Dendritic cell treated with granulocyte-macrophage colony-stimulating factor and Interleukin-4, amounts not matched to agents 40 ng/mL and 50 ng/mL, for 4 days (primary cell): ENCODE measurements at regions not wholly inside any gene's neighbourhood (a gene's known extent, or its start where the extent isn't known, plus 50 kb on each side); places are given as distances from the start of the nearest gene placed in this dataset.
A peak's percentile ranks its signal among the peaks of the same experiment; 100 is the strongest.

Experiments
- H3K27ac Mint-ChIP-seq: one replicate; pipeline ENCODE4 v1.8.0; 2022; ENCODE audit warnings: mild to moderate bottlenecking, mixed read lengths
- H3K27me3 Mint-ChIP-seq: one replicate; pipeline ENCODE4 v1.8.0; 2022; ENCODE audit warnings: mild to moderate bottlenecking, mixed read lengths
- H3K36me3 Mint-ChIP-seq: one replicate; pipeline ENCODE4 v1.8.0; 2022; ENCODE audit warnings: low read depth, mixed read lengths
- H3K4me1 Mint-ChIP-seq: one replicate; pipeline ENCODE4 v1.8.0; 2022; ENCODE audit warnings: low read depth, mixed read lengths
- H3K4me3 Mint-ChIP-seq: one replicate; pipeline ENCODE4 v1.8.0; 2022; ENCODE audit warnings: mild to moderate bottlenecking, moderate library complexity, mixed read lengths
- H3K9me3 Mint-ChIP-seq: one replicate; pipeline ENCODE4 v1.8.0; 2022; ENCODE audit warnings: mixed read lengths
- intact Hi-C: fragments of 100-400 bp; cut with micrococcal nuclease; formaldehyde crosslinking; loops from one replicate; pipeline ENCODE4 v1.15.0; 2022

DNA sequence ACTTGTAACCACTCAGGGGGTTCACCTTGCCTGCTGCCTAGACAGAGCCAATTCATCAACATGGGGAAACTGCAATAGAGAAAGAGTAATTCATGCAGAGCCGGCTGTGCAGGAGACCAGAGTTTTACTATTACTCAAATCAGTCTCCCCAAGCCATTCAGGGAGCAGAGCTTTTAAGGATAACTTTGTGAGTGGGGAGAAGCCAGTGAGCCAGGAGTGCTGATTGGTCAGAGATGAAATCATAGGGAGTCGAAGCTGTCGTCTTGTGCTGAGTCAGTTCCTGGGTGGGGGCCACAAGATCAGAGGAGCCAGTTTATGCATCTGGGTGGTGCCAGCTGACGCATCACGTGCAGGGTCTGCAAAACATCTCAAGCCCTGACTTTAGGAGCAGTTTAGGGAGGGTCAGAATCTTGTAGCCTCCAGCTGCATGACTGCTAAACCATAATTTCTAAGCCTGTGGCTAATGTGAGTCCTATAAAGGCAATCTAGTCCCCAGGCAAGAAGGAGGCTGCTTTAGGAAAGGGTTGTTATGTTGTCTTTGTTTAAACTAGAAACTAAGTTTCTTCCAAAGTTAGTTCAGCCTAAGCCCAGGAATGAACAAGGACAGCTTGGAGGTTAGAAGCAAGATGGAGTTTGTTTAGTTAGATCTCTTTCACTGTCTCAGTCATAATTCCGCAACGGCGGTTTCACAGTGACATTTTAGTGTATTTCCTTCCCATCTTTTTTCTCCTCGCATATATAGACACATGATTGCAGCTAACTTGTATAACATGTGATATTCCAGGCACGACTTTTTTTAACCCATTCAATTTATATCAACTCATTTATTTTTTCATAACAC, 68.9 kb upstream of the NCOR2 start:
- Mint-ChIP-seq H3K4me3 (no peak overlapping the region), H3K36me3 (peaks cover 24% of the 10 kb centered on the region), H3K9me3 (peaks cover 35% of the 10 kb centered on the region), H3K27me3 (peaks cover 11% of the 10 kb centered on the region), H3K4me1 (peaks cover 58% of the 10 kb centered on the region), H3K27ac (peak overlapping the region; percentile 70)
- intact Hi-C loops = no loop called here

DNA sequence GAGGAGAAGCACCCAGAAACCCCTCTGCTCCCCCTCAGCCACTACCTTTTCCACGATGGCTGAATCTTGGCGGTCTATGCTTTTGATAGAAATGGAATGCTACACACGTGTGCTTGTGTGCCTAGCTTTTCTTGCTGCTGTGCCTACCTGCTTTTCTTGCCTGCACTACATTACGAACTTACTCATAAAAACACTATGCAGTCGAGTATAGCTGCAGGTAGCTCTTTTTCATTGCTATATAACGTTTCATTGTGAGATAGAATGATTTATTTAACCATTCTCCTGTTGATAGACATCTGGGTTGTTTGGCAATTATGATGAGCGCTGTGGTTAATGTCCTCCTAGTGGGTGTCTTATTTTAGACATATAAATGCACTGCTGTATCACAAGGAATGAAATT, 67.9 kb upstream of the NCOR2 start:
- Mint-ChIP-seq H3K9me3 (peaks cover 28% of the 10 kb centered on the region), H3K4me3 (no peak overlapping the region)

DNA sequence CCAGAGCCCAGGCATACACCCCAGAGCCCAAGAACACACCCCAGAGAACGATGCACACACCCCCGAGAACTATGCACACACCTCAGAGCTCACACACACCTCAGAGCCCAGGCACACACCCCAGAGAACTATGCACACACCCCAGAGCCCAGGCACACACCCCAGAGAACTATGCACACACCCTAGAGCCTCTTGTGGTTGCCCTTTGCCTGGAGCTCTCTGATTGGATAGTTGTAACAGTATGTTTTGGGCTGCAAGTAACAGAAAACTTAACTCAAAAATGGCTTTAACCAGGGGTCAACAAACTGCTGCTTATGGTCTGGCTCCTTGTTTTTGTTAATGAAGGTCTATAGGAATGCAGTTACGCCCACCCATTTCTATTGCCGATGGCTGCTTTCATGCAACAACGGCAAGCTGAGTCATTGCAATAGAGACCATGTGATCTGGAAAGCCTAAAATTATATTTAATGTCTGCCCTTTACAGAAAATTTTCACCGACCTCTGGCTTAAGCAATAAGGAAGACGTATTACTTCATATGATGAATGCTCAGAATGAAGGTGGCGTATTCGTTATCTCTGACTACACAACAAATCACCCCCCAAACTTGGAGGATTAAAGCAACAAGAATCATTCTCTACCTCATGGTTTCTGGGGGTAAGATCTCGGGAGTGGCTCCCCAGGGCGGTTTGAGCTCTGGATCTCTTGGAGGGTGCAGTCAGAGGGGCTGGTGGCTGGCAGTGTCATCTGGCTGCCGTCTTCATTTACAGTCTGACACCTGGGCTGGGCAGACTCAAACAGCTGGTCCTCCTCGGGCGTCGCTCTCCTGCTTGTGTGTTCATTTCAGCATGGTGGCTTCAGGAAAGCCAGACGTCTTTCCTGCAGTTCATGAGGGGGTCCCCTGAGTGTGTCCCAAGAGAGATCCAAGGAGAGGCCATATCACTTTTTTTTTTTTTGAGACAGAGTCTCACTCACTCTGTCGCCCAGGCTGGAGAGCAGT, 66.3 kb upstream of the NCOR2 start:
- Mint-ChIP-seq H3K9me3 (peaks cover 11% of the 10 kb centered on the region), H3K4me3 (no peak overlapping the region), H3K4me1 (peaks cover 44% of the 10 kb centered on the region), H3K36me3 (peaks cover 8% of the 10 kb centered on the region), H3K27me3 (peaks cover 10% of the 10 kb centered on the region), H3K27ac (peak overlapping the region; percentile 6)
- intact Hi-C loops = no loop called here

More for the DNA sequence above, 67.9 kb upstream of the NCOR2 start:
- peaks cover 23% of the 10 kb centered on the region for H3K36me3 Mint-ChIP-seq
- peaks cover 52% of the 10 kb centered on the region for H3K4me1 Mint-ChIP-seq
- intact Hi-C loops = no loop called here
- peaks cover 13% of the 10 kb centered on the region for H3K27me3 Mint-ChIP-seq
- H3K27ac Mint-ChIP-seq = no peak overlapping the region

DNA sequence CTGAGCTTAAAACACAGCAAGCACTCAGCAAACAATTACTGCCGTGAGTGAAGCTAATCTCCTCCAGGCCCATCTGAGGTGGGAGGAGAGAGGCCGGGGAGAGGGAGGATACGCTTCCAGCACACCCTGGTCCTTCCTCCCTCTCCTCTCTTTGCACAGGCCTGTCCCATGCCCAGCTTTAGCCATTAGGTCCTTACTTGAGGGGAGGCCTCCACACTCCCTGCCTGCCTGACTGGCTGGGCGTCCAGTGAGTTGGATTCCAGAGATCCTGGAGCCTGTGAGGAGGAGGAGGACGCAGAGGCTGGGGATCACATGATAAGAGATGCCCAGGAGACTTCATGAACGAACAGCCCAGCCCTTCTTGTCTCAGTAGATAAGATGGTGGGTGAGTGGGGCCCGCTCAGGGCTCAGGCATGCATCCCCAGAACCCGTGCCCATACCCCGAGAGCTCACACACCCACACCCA, 65.1 kb upstream of the NCOR2 start:
- peaks cover 8% of the 10 kb centered on the region for H3K36me3 Mint-ChIP-seq
- peaks cover 10% of the 10 kb centered on the region for H3K27me3 Mint-ChIP-seq
- peak overlapping the region; percentile 6 for H3K27ac Mint-ChIP-seq
- intact Hi-C loops = no loop called here
- peaks cover 50% of the 10 kb centered on the region for H3K4me1 Mint-ChIP-seq
- peaks cover 10% of the 10 kb centered on the region for H3K9me3 Mint-ChIP-seq
- no peak overlapping the region for H3K4me3 Mint-ChIP-seq

DNA sequence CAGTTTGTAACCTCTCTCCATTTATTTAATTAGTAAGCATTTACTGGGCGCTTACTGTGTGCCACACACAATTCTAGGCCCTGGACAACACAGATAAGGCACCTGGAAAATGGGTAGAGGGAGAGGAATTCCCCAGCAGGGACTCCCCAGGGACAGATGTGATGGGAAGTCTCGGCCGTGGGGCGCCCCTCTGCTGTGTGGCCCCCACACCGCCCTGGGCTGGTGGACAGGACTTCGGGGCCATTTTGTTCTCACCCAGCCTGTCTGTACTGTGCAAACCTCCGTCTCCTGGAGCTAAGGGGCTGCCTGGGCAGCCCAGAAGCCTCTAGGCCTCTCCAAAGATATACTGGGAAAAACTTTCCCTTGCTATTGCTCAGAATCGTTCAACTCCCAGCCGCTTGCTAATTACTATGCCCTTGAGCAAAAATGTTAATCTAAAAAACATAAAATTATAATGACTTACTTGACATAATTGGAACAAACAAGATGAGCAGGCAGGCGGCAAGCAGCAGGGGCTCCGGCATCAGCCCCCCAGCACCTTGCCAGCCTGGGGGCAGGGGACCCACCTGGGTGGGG, 64.4 kb upstream of the NCOR2 start:
- Mint-ChIP-seq H3K9me3 (peaks cover 10% of the 10 kb centered on the region), H3K36me3 (peaks cover 8% of the 10 kb centered on the region), H3K4me1 (peaks cover 48% of the 10 kb centered on the region), H3K27ac (no peak overlapping the region), H3K4me3 (no peak overlapping the region), H3K27me3 (peaks cover 10% of the 10 kb centered on the region)
- intact Hi-C loops = no loop called here

DNA sequence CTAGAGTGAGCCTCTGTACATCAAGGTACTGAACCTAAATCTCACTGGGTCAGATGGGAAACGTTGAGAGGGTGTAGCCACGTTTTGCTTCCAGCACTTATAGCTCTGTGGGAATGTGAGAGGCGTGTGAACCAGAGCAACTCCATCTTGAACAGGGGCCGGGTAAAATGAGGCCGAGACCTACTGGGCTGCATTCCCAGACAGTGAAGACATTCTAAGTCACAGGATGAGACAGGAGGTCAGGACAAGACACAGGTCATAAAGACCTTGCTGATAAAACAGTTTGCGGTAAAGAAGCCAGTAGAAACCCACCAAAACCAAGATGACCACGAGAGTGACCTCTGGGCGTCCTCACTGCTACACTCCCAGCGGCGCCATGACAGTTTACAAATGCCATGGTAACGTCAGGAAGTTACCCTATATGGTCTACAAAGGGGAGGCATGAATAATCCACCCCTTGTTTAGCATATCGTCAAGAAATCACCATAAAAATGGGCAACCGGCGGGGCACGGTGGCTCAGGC, 63.4 kb upstream of the NCOR2 start:
- Mint-ChIP-seq H3K27ac (no peak overlapping the region), H3K36me3 (peaks cover 3% of the 10 kb centered on the region), H3K4me1 (peaks cover 47% of the 10 kb centered on the region), H3K9me3 (peaks cover 3% of the 10 kb centered on the region), H3K27me3 (peaks cover 10% of the 10 kb centered on the region), H3K4me3 (no peak overlapping the region)
- intact Hi-C loops = no loop called here

DNA sequence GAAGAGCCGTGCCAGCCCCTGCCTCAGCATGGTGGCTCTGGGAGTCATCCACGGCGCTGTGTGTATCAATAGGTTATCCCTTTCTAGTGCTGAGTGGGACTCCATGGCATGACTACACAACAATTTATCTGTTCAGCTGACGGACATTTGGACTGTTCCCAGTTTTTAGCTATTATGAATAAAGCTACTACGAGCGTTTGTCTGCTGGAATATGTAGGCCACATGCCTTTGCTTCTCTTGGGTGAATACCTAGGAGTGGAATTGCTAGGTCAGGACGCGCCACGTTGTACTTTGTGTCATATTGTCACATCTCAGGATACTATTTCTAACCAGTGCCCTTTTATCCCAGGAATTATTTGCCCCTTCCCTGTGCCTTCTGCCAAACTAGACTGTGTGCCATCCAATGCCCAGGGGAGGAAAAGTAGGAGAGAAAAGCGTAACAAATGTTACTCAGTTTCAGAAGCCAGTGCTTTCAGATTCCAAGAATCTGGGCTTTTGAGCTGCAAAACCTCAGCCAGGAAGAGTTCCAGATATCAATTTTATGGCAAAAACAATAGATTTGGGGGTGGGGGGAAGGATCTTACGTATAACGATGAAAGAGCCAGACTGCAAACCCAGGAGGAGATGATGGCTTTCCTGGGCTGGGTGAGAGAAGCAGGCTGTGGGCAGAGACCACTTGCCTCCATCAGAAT, 62.5 kb upstream of the NCOR2 start:
- no peaks in the 10 kb centered on the region for H3K36me3 Mint-ChIP-seq
- H3K4me3 Mint-ChIP-seq = no peak overlapping the region
- H3K9me3 Mint-ChIP-seq = no peaks in the 10 kb centered on the region
- H3K27me3 Mint-ChIP-seq = peaks cover 10% of the 10 kb centered on the region
- H3K4me1 Mint-ChIP-seq = peaks cover 54% of the 10 kb centered on the region
- H3K27ac Mint-ChIP-seq = no peak overlapping the region
- intact Hi-C loops = no loop called here

DNA sequence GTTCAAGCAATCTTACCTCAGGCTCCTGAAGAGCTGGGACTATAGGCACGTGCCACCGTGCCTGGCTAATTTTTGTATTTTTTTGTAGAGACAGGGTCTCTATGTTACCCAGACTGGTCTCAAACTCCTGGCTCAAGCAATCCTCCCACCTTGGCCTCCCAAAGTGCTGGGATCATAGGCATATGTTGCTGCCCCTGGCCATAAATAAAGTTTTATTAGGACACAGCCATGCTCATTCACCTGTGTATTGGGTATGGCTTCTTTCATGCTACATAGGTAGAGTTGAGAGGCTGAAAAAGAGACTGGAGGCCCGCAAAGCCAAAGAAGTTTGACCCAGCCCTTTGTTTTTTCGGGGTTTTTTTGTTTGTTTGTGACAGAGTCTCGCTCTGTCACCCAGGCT, 61.7 kb upstream of the NCOR2 start:
- Mint-ChIP-seq H3K27ac (no peak overlapping the region), H3K9me3 (no peaks in the 10 kb centered on the region), H3K4me3 (no peak overlapping the region), H3K4me1 (peaks cover 55% of the 10 kb centered on the region), H3K36me3 (no peaks in the 10 kb centered on the region), H3K27me3 (peaks cover 13% of the 10 kb centered on the region)
- intact Hi-C loops = no loop called here

DNA sequence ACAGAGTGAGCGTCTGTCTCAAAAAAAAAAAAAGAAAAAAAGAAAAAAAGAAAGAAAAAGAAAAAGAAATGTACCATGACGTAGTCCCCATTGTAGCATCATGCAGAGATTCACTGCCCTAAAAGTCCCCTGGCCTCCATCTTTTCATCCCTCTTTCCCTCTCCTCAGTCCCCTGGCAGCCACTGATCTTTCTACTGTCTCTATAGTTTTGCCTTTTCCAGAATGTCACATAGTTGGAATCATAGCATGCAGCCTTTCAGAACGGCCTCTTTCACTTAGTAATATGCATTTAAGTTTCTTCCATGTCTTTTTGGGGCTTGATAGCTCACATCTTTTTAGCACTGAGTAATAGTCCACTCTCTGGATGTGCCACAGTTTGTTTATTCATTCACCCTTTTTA, 60.5 kb upstream of the NCOR2 start:
- intact Hi-C loops = no loop called here
- Mint-ChIP-seq H3K36me3 (no peaks in the 10 kb centered on the region), H3K27me3 (peaks cover 12% of the 10 kb centered on the region)

DNA sequence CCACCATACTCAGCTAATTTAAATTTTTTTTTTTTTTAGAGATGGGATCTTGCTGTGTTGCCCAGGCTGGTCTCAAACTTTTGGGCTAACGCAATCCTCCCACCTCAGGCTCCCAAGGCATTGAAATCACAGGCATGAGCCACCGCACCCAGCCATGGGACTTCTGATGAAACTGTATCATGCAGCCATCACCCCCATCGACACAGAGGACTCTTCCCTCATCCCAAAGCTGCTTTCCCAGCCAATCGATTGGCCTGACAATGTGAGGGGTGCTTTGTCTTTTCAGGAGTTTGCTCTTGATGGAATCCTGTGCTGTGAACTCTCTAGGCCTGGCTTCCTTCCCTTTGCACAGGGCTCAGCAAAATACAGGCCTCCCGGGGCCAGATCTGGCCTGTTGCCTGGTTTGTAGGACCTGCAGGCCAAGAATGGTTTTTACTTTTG, 59.6 kb upstream of the NCOR2 start:
- intact Hi-C loops = no loop called here
- Mint-ChIP-seq H3K4me3 (no peak overlapping the region), H3K27ac (peak overlapping the region; percentile 84), H3K27me3 (peaks cover 14% of the 10 kb centered on the region), H3K4me1 (peaks cover 52% of the 10 kb centered on the region), H3K36me3 (no peaks in the 10 kb centered on the region), H3K9me3 (peaks cover 8% of the 10 kb centered on the region)

More for the DNA sequence above, 60.5 kb upstream of the NCOR2 start:
- H3K27ac Mint-ChIP-seq = no peak overlapping the region
- H3K4me3 Mint-ChIP-seq = no peak overlapping the region
- H3K9me3 Mint-ChIP-seq = peaks cover 8% of the 10 kb centered on the region
- peaks cover 50% of the 10 kb centered on the region for H3K4me1 Mint-ChIP-seq

DNA sequence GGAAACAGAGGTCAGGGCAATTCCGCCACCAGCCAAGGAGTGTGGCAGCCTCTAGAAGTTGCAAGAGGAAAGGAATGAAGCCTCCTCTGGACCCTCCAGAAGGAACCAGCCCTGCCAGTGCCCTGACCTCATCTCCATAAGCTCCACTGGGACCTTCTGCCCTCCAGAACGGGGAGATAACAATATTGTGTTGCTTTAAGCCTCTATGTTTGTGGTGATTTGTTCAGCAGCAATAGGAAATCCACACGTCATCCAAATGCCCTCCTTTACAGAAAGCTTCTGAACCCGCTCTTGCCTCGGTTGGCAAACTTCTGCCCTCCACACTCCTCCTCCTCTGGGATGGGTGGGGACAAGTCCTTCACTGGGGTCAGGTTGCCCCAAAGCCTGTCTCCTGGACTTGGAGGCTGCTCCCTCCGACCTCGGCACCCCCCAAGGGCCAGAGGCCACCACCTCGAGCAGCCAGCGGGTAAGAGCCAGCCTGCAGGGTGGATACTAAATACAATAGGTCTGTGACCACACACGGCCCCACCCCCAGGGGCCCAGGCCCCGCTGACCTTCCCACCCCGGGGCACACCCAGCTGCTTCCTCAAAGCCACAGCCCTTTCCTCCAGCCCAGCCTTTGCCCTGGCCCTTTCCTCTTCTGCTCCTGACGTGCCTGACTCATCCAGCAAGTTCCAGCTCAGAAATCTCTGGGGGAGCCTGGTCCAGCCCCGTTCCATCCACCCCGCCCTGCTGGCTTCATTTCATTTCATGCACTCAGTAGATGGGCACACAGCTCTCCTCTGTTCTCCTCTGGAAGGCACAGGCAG, 58.7 kb upstream of the NCOR2 start:
- peak overlapping the region; percentile 49 for H3K4me3 Mint-ChIP-seq
- H3K36me3 Mint-ChIP-seq = no peaks in the 10 kb centered on the region
- H3K27ac Mint-ChIP-seq = peak overlapping the region; percentile 84
- peaks cover 61% of the 10 kb centered on the region for H3K4me1 Mint-ChIP-seq
- intact Hi-C loops = no loop called here
- peaks cover 8% of the 10 kb centered on the region for H3K9me3 Mint-ChIP-seq
- peaks cover 14% of the 10 kb centered on the region for H3K27me3 Mint-ChIP-seq

DNA sequence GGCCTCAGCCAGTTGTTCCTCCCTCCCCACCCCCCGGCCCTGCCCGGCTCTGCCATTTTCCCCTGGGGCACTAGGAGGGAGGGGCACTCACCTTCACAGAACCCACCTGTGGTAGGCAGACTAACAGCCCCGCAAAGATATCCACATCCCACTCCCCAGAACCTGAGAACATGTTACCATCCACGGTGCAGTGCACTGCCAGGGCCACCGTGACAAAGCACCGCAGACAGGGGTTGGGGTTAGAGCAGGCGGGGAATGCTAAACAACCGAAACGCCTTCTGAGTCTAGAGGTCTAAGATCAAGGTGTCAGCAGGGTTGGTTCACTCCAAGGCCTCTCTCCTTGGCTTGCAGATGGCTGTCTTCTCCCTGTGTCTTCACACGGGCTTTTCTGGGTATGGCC, 57.4 kb upstream of the NCOR2 start:
- Mint-ChIP-seq H3K36me3 (no peaks in the 10 kb centered on the region), H3K27me3 (peaks cover 8% of the 10 kb centered on the region), H3K27ac (peak overlapping the region; percentile 25), H3K4me1 (peaks cover 55% of the 10 kb centered on the region), H3K4me3 (no peak overlapping the region), H3K9me3 (peaks cover 8% of the 10 kb centered on the region)
- intact Hi-C loops = no loop called here
